ENCODE measurements at regions not wholly inside any gene's neighbourhood (a gene's known extent, or its start where the extent isn't known, plus 50 kb on each side); places are given as distances from the start of the nearest gene placed in this dataset.
A peak's percentile ranks its signal among the peaks of the same experiment; 100 is the strongest.
"Not testable (repeated sequence)": the region's sequence is repeated elsewhere in the genome, so short reads cannot be mapped to it uniquely, and the experiment has no call there.

GRCh38 chr7:101702362-101702850 lies 73.3 kb upstream of the MYL10 start:
- DNase-seq (ENCODE audit: low spot score): no peak
- intact Hi-C loops (cut with DNase I): no loop called here

GRCh38 chr7:101705331-101705730 lies 76.2 kb upstream of the MYL10 start:
- intact Hi-C loops (cut with DNase I): no loop called here
- DNase-seq (ENCODE audit: low spot score): no peak

- no peak for DNase-seq (ENCODE audit: low spot score)
- intact Hi-C loops (cut with DNase I): no loop called here
Observed at GRCh38 chr7:101707587-101707986, 78.5 kb upstream of the MYL10 start.

GRCh38 chr7:101708223-101708622 lies 79.1 kb upstream of the MYL10 start:
- intact Hi-C loops (cut with DNase I): no loop called here

GRCh38 chr7:101712652-101713051 lies 83.6 kb upstream of the MYL10 start:
- intact Hi-C loops (cut with DNase I): no loop called here
- no peak for DNase-seq (ENCODE audit: low spot score)

More at GRCh38 chr7:101708223-101708622, 79.1 kb upstream of the MYL10 start:
- DNase-seq (ENCODE audit: low spot score): no peak

GRCh38 chr7:101714097-101714496 lies 85.0 kb upstream of the MYL10 start:
- intact Hi-C loops (cut with DNase I): no loop called here
- no peak for DNase-seq (ENCODE audit: low spot score)

- intact Hi-C loops (cut with DNase I): no loop called here
- peak; percentile 83 for DNase-seq (ENCODE audit: low spot score)
Observed at GRCh38 chr7:101717628-101718357, 88.7 kb upstream of the MYL10 start.

GRCh38 chr7:101718363-101719122 lies 89.4 kb upstream of the MYL10 start:
- no peak for DNase-seq (ENCODE audit: low spot score)
- intact Hi-C loops (cut with DNase I): no loop called here

- DNase-seq (ENCODE audit: low spot score): no peak
- intact Hi-C loops (cut with DNase I): no loop called here
Observed at GRCh38 chr7:101719123-101719470, 90.0 kb upstream of the MYL10 start.

GRCh38 chr7:101720324-101720723 lies 91.2 kb upstream of the MYL10 start:
- DNase-seq (ENCODE audit: low spot score): no peak
- intact Hi-C loops (cut with DNase I): no loop called here

- intact Hi-C loops (cut with DNase I): no loop called here
- no peak for DNase-seq (ENCODE audit: low spot score)
Observed at GRCh38 chr7:101722247-101722646, 93.2 kb upstream of the MYL10 start.

- DNase-seq (ENCODE audit: low spot score): no peak
- intact Hi-C loops (cut with DNase I): no loop called here
Observed at GRCh38 chr7:101723835-101724234, 93.6 kb upstream of the CUX1 start.

- intact Hi-C loops (cut with DNase I): no loop called here
- no peak for DNase-seq (ENCODE audit: low spot score)
Observed at GRCh38 chr7:101724957-101725356, 92.5 kb upstream of the CUX1 start.

- intact Hi-C loops (cut with DNase I): no loop called here
- no peak for DNase-seq (ENCODE audit: low spot score)
Observed at GRCh38 chr7:101725921-101726320, 91.5 kb upstream of the CUX1 start.

GRCh38 chr7:101727184-101727583 lies 90.2 kb upstream of the CUX1 start:
- intact Hi-C loops (cut with DNase I): no loop called here
- no peak for DNase-seq (ENCODE audit: low spot score)

GRCh38 chr7:101728128-101728527 lies 89.3 kb upstream of the CUX1 start:
- intact Hi-C loops (cut with DNase I): no loop called here
- DNase-seq (ENCODE audit: low spot score): no peak

GRCh38 chr7:101728873-101729240 lies 88.6 kb upstream of the CUX1 start:
- DNase-seq (ENCODE audit: low spot score); intact Hi-C loops (cut with DNase I): not testable (repeated sequence)

- intact Hi-C loops (cut with DNase I): no loop called here
- DNase-seq (ENCODE audit: low spot score): no peak
Observed at GRCh38 chr7:101729241-101729883, 88.1 kb upstream of the CUX1 start.

- no peak for DNase-seq (ENCODE audit: low spot score)
- intact Hi-C loops (cut with DNase I): no loop called here
Observed at GRCh38 chr7:101731502-101732084, 85.8 kb upstream of the CUX1 start.

- DNase-seq (ENCODE audit: low spot score): no peak
- intact Hi-C loops (cut with DNase I): no loop called here
Observed at GRCh38 chr7:101733713-101734475, 83.5 kb upstream of the CUX1 start.

Data from cardiac septum (tissue), 1 donor.